Prostate gland (tissue), 2 donors: ENCODE measurements at regions not wholly inside any gene's neighbourhood (a gene's known extent, or its start where the extent isn't known, plus 50 kb on each side); places are given as distances from the start of the nearest gene placed in this dataset.

Source experiments
- CTCF ChIP-seq, 4 experiments: fragments of 200-600 bp in 2 of 4; fragments of 450-650 bp in 2 of 4; sonication (generic) in 2 of 4; IDR thresholded peaks; 1 replicate in 3 of 4; 2 replicates in 1 of 4; pipeline ENCODE4 v1.5.1; 2016 to 2019; ENCODE audit warnings: antibody characterized with exemption in 4 of 4, mild to moderate bottlenecking in 2 of 4, moderate library complexity in 2 of 4
- POLR2A ChIP-seq: fragments of 450-650 bp; IDR thresholded peaks from one replicate; pipeline ENCODE4 v1.6.1; 2016; ENCODE audit warnings: antibody characterized with exemption, mild to moderate bottlenecking
- POLR2AphosphoS5 ChIP-seq: sonication (generic); formaldehyde crosslinking; IDR thresholded peaks from one replicate; pipeline ENCODE4 v1.6.1; 2017; ENCODE audit warnings: antibody characterized with exemption

GRCh38 chr4:55763996-55764395, 55.6 kb upstream of the EXOC1L start:
- TF ChIP-seq CTCF (IDR thresholded peaks at IDR 0.05) (no peak), POLR2A (no peak), POLR2AphosphoS5 (no peak)
